Erythroblast (primary cell): ENCODE measurements at regions not wholly inside any gene's neighbourhood (a gene's known extent, or its start where the extent isn't known, plus 50 kb on each side); places are given as distances from the start of the nearest gene placed in this dataset.
"Not testable (repeated sequence)": the region's sequence is repeated elsewhere in the genome, so short reads cannot be mapped to it uniquely, and the experiment has no call there.

ENCODE experiments used
- DNase-seq, 2 experiments: peaks; one replicate each; lab custom pipeline; 2025; lab: John Stamatoyannopoulos, UW
- GATA1 ChIP-seq: IDR thresholded peaks from 2 replicates; pipeline ENCODE4 v1.6.1; 2011; ENCODE audit warnings: low read depth, mild to moderate bottlenecking, control low read depth, low read length, moderate library complexity
- POLR2A ChIP-seq: IDR thresholded peaks from 2 replicates; pipeline ENCODE4 v1.6.1; 2011; ENCODE audit warnings: mild to moderate bottlenecking, low read length

- DNase-seq, result no peak
- TF ChIP-seq POLR2A (no peak), GATA1 (no peak)
Measured at GRCh38 chr9:63817622-63818518, 1467.1 kb downstream of the FOXD4L5 start.

GRCh38 chr9:63816751-63817621 lies 1468.0 kb downstream of the FOXD4L5 start:
- no peak for DNase-seq
- TF ChIP-seq POLR2A, result no peak
- TF ChIP-seq GATA1, result no peak

- DNase-seq, result not testable (repeated sequence)
Measured at GRCh38 chr9:63814970-63815669, 1469.9 kb downstream of the FOXD4L5 start.

GRCh38 chr9:63813391-63814021 lies 1471.5 kb downstream of the FOXD4L5 start:
- not testable (repeated sequence) for DNase-seq

- DNase-seq, result not testable (repeated sequence)
Measured at GRCh38 chr9:63812822-63813221, 1472.2 kb downstream of the FOXD4L5 start.

GRCh38 chr9:63804205-63804604 lies 1480.8 kb downstream of the FOXD4L5 start:
- DNase-seq, result not testable (repeated sequence)

- DNase-seq, result not testable (repeated sequence)
Measured at GRCh38 chr9:63794081-63794685, 1490.8 kb downstream of the FOXD4L5 start.

- DNase-seq, result not testable (repeated sequence)
Measured at GRCh38 chr9:63787454-63787853, 1497.6 kb downstream of the FOXD4L5 start.

GRCh38 chr9:63785059-63785458 lies 1500.0 kb downstream of the FOXD4L5 start:
- DNase-seq, result not testable (repeated sequence)

GRCh38 chr9:63784421-63784820 lies 1500.6 kb downstream of the FOXD4L5 start:
- DNase-seq, result not testable (repeated sequence)

GRCh38 chr9:63781817-63782439 lies 1503.1 kb downstream of the FOXD4L5 start:
- not testable (repeated sequence) for DNase-seq

GRCh38 chr9:63781390-63781789 lies 1503.6 kb downstream of the FOXD4L5 start:
- not testable (repeated sequence) for DNase-seq

- DNase-seq, result not testable (repeated sequence)
Measured at GRCh38 chr9:63776220-63776619, 1508.8 kb downstream of the FOXD4L5 start.

- not testable (repeated sequence) for DNase-seq
Measured at GRCh38 chr9:63775092-63775426, 1510.0 kb downstream of the FOXD4L5 start.

GRCh38 chr9:63774369-63775091 lies 1510.5 kb downstream of the FOXD4L5 start:
- DNase-seq, result not testable (repeated sequence)

- DNase-seq, result not testable (repeated sequence)
Measured at GRCh38 chr9:63762230-63762629, 1522.8 kb downstream of the FOXD4L5 start.

GRCh38 chr9:63729021-63729420 lies 1556.0 kb downstream of the FOXD4L5 start:
- DNase-seq, result not testable (repeated sequence)
